Stimulated activated naive CD8-positive, alpha-beta T cell treated with anti-CD3 and anti-CD28 coated beads, Interleukin-15, amount 100 ng/mL, for 72 hours (primary cell): ENCODE measurements at regions not wholly inside any gene's neighbourhood (a gene's known extent, or its start where the extent isn't known, plus 50 kb on each side); places are given as distances from the start of the nearest gene placed in this dataset.

Experiments
- ATAC-seq: fragments of 150-1000 bp; cut with Tn5 transposase; 2 replicates; pipeline ENCODE4 v1.10.0; 2021; ENCODE audit warnings: mild to moderate bottlenecking, moderate library complexity
- DNase-seq, 2 donors: peaks; one replicate each; pipeline ENCODE4 v3.0.0; 2021 to 2022
- H3K27ac Mint-ChIP-seq, 2 donors: one replicate each; pipeline ENCODE4 v1.8.0; 2022; ENCODE audit warnings: mild to moderate bottlenecking in 2 of 2, mixed read lengths in 2 of 2, moderate library complexity in 2 of 2
- H3K27me3 Mint-ChIP-seq: one replicate; pipeline ENCODE4 v1.8.0; 2022; ENCODE audit warnings: mixed read lengths
- H3K4me1 Mint-ChIP-seq: one replicate; pipeline ENCODE4 v1.8.0; 2022; ENCODE audit warnings: mild to moderate bottlenecking, mixed read lengths
- H3K4me3 Mint-ChIP-seq, 2 donors: one replicate each; pipeline ENCODE4 v1.8.0; 2022; ENCODE audit warnings: mild to moderate bottlenecking in 2 of 2, mixed read lengths in 2 of 2, moderate library complexity in 1 of 2
- H3K9me3 Mint-ChIP-seq, 2 donors: one replicate each; pipeline ENCODE4 v1.8.0; 2022; ENCODE audit warnings: mixed read lengths in 2 of 2

DNA sequence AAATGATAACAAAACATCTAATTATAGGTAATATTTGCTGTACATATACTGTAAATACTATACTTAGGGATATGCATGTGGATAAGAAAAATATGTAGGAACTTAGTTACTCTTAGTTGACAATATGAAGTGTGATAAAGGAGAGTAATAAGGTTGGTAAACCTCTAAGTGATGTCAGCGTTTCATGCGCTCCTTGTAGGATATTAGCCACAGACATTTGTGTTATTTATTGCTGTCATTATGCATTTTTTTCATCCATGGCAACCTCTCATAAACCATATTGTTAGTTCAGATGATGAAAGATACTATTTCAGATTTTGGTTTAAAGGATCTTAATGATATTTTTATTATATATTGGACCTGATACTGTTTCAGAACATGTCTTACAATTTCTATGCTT is 298.1 kb upstream of the PITX2 start:
- no peak for ATAC-seq
- H3K27ac Mint-ChIP-seq = no peak overlapping the region
- DNase-seq = no peak
- peaks cover 5 to 8% of the 10 kb centered on the region in 2 donors for H3K9me3 Mint-ChIP-seq
- no peak overlapping the region for H3K4me3 Mint-ChIP-seq
- H3K4me1 Mint-ChIP-seq = no peaks in the 10 kb centered on the region
- no peaks in the 10 kb centered on the region for H3K27me3 Mint-ChIP-seq

DNA sequence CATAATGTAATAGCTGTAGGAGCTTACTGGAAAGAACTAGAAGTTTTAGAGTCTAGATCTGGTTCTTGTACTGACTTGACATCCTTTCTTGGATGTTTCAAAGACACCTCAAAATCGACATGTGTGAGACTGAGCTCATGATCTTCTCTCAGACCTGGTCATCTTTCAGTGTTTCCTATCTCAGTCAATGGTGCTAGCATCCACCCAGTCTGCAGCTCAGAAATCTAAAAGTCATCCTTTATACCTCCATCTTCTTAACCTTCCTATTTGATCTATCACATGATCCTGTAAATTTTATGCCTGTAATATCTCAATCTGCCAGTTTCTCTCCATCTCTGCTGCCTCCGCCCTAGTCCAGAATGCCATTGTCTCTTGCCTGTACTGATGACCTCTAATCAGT is 301.9 kb upstream of the PITX2 start:
- Mint-ChIP-seq H3K4me1 (no peaks in the 10 kb centered on the region), H3K27ac (no peak overlapping the region)

GRCh38 chr4:110926841-110927400 is 304.0 kb upstream of the PITX2 start:
- Mint-ChIP-seq H3K27ac (no peak overlapping the region), H3K4me1 (no peaks in the 10 kb centered on the region), H3K4me3 (no peak overlapping the region), H3K9me3 (peaks cover 0 to 8% of the 10 kb centered on the region in 2 donors), H3K27me3 (no peaks in the 10 kb centered on the region)
- no peak for ATAC-seq
- no peak for DNase-seq

More for the DNA sequence above, 301.9 kb upstream of the PITX2 start:
- DNase-seq = no peak
- H3K9me3 Mint-ChIP-seq = peaks cover 0 to 8% of the 10 kb centered on the region in 2 donors
- ATAC-seq = no peak
- no peak overlapping the region for H3K4me3 Mint-ChIP-seq
- no peaks in the 10 kb centered on the region for H3K27me3 Mint-ChIP-seq

GRCh38 chr4:110933341-110933740 is 310.5 kb upstream of the PITX2 start:
- DNase-seq = no peak
- ATAC-seq = no peak

GRCh38 chr4:110944501-110944900 is 321.6 kb upstream of the PITX2 start:
- H3K4me3 Mint-ChIP-seq = no peak overlapping the region
- ATAC-seq = no peak
- peaks cover 0 to 3% of the 10 kb centered on the region in 2 donors for H3K9me3 Mint-ChIP-seq
- H3K4me1 Mint-ChIP-seq = no peaks in the 10 kb centered on the region
- no peak overlapping the region for H3K27ac Mint-ChIP-seq
- H3K27me3 Mint-ChIP-seq = no peaks in the 10 kb centered on the region
- no peak for DNase-seq

More at GRCh38 chr4:110933341-110933740, 310.5 kb upstream of the PITX2 start:
- Mint-ChIP-seq H3K27ac (no peak overlapping the region), H3K27me3 (no peaks in the 10 kb centered on the region), H3K4me3 (no peak overlapping the region), H3K9me3 (peaks cover 0 to 7% of the 10 kb centered on the region in 2 donors), H3K4me1 (no peaks in the 10 kb centered on the region)

DNA sequence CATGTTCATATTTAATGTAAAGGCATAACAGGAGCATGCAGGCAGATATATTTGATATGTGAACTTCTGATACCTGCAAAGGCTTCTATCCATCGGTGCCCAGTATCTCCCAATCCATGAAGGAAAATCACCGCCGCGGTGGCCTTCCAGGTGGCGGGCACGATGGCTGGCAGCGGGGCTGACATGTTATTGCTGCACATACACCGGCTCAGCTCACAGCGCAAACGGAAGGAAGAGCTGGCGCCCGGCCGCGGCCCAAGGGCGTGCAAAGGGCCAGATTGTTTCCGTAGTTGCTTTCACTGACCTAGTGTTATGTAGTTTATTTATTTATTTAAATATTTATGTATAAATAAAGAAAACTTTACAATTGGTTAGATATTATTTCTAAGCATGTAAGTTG is 322.7 kb upstream of the PITX2 start:
- ATAC-seq (no peak), DNase-seq (no peak)
- Mint-ChIP-seq H3K27me3 (no peaks in the 10 kb centered on the region), H3K4me3 (no peak overlapping the region), H3K27ac (no peak overlapping the region), H3K9me3 (no peaks in the 10 kb centered on the region), H3K4me1 (no peaks in the 10 kb centered on the region)

DNA sequence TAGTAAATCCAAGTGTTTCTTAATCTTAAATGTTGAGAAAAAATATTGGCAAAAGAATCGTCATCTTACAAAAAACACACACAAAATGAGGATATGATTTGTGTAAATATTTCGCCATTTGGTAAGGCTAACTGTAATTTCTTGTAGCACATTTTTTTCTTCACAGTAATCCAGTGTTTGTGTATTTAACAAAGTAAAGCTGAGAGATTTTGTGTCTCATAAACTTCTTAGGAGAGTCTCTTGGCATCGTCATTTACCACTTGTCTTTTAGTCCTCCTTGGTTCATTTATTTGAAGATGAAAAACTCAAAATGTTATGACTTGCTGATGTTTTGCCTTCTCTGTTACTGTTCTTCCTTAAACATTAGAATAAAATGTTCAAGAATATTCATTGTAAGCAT is 326.7 kb upstream of the PITX2 start:
- no peaks in the 10 kb centered on the region for H3K4me1 Mint-ChIP-seq
- no peak for ATAC-seq
- no peak overlapping the region for H3K27ac Mint-ChIP-seq
- no peaks in the 10 kb centered on the region for H3K27me3 Mint-ChIP-seq
- DNase-seq = no peak
- no peak overlapping the region for H3K4me3 Mint-ChIP-seq
- no peaks in the 10 kb centered on the region for H3K9me3 Mint-ChIP-seq

DNA sequence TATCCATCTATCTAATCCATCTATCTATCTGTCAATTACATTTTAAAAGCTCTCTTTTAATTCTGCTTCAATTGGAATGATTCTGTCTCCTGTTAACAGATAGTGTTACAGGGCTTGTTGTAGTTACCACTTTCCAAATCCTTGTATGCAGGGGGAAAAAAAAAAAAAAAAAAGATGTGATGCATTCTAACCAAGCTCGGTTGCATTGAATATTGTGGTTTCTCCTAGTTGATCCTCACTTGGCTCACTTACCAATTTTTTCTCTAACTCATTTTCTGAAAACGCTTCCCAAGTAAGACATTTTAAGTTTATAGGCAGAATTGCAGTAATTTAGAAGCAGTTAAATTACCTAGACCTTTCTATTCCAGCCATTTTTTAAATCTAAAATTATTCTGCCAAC is 327.9 kb upstream of the PITX2 start:
- no peaks in the 10 kb centered on the region for H3K4me1 Mint-ChIP-seq
- no peak overlapping the region for H3K4me3 Mint-ChIP-seq
- DNase-seq (no peak), ATAC-seq (no peak)
- H3K27me3 Mint-ChIP-seq = no peaks in the 10 kb centered on the region
- no peak overlapping the region for H3K27ac Mint-ChIP-seq
- no peaks in the 10 kb centered on the region for H3K9me3 Mint-ChIP-seq

DNA sequence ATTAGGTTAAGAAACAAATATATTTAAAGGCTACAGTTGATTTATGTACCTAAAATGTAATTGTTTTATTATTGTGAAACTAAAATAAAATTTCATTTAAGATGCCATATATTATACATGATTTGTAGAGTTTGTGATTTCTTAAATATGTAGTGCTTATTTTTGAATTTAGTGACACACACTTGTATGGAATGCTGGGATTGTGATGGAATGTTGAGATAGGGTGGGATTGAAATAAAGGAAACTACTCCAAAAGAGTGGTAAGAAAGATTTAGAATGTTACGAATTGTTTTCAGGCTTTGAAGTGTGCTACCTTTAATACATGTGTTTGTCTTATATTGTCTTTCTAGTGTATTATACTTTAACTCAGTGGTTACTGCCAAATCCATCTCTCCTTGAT is 330.3 kb upstream of the PITX2 start:
- Mint-ChIP-seq H3K4me3 (no peak overlapping the region), H3K4me1 (no peaks in the 10 kb centered on the region), H3K9me3 (no peaks in the 10 kb centered on the region), H3K27ac (no peak overlapping the region), H3K27me3 (no peaks in the 10 kb centered on the region)
- no peak for DNase-seq
- ATAC-seq = no peak

GRCh38 chr4:110953898-110954297 is 331.0 kb upstream of the PITX2 start:
- H3K4me3 Mint-ChIP-seq = no peak overlapping the region
- ATAC-seq (no peak), DNase-seq (no peak)

GRCh38 chr4:110955748-110956147 is 332.9 kb upstream of the PITX2 start:
- H3K27me3 Mint-ChIP-seq = no peaks in the 10 kb centered on the region
- no peak overlapping the region for H3K4me3 Mint-ChIP-seq
- no peaks in the 10 kb centered on the region for H3K4me1 Mint-ChIP-seq
- no peak overlapping the region for H3K27ac Mint-ChIP-seq
- no peak for ATAC-seq
- DNase-seq = no peak
- H3K9me3 Mint-ChIP-seq = no peaks in the 10 kb centered on the region

More at GRCh38 chr4:110953898-110954297, 331.0 kb upstream of the PITX2 start:
- no peaks in the 10 kb centered on the region for H3K9me3 Mint-ChIP-seq
- H3K27me3 Mint-ChIP-seq = no peaks in the 10 kb centered on the region
- H3K27ac Mint-ChIP-seq = no peak overlapping the region
- H3K4me1 Mint-ChIP-seq = no peaks in the 10 kb centered on the region

GRCh38 chr4:110959041-110959643 is 336.3 kb upstream of the PITX2 start:
- H3K9me3 Mint-ChIP-seq = no peaks in the 10 kb centered on the region
- ATAC-seq = no peak
- no peak for DNase-seq
- H3K27ac Mint-ChIP-seq = no peak overlapping the region
- no peak overlapping the region for H3K4me3 Mint-ChIP-seq
- H3K27me3 Mint-ChIP-seq = no peaks in the 10 kb centered on the region
- no peaks in the 10 kb centered on the region for H3K4me1 Mint-ChIP-seq

DNA sequence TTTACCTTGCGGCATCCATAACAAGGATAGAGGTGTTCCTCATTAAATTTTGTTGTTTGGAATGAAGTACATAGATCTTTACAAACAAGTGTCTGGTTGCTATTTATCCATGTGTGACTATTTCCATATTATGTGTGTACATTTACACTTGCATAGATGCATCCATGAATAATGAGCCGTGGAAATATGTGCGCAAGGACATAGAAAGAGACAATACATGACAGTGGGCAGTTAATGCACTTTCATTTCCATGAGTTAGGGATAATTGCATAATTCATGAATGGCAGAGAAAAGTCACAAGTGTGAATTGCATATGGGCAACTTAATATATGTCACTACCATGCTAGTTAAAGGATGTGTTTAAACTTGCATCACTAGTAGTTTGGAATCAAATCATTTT is 338.2 kb upstream of the PITX2 start:
- H3K4me3 Mint-ChIP-seq = no peak overlapping the region
- H3K27me3 Mint-ChIP-seq = no peaks in the 10 kb centered on the region
- ATAC-seq (no peak), DNase-seq (no peak)
- H3K27ac Mint-ChIP-seq = no peak overlapping the region
- no peaks in the 10 kb centered on the region for H3K9me3 Mint-ChIP-seq
- no peaks in the 10 kb centered on the region for H3K4me1 Mint-ChIP-seq

GRCh38 chr4:110962616-110963015 is 339.7 kb upstream of the PITX2 start:
- Mint-ChIP-seq H3K27ac (no peak overlapping the region), H3K4me1 (no peaks in the 10 kb centered on the region), H3K4me3 (no peak overlapping the region), H3K27me3 (no peaks in the 10 kb centered on the region), H3K9me3 (no peaks in the 10 kb centered on the region)
- no peak for DNase-seq
- no peak for ATAC-seq

DNA sequence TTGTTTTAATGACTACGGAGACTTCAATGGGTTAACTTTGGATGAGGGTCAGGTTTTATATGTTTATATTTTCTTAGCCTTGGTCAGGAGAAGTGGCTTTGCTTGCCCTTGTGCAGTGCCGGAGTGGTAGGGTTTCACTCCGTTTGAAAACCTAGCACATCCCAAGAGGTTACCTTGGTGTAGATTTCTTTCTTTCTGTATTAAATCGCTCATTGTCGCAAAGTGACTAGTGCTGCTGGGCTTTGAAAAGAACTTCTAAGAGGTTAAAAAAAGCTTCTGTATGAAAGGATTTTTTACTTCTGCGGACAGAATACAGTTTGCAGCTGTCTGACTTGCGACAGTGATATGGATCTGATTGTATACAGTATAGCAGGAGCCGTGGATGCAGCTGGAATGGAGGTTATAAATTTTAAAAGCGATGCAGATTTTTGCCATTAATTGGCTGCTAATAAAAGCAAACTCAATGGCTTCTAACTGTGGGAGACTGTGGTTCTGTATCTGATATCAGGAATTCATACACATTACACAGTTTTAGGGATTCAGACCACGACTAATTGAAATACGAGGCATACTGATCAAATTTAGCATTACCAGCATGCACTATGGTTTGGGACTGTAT is 340.9 kb upstream of the PITX2 start:
- DNase-seq (no peak), ATAC-seq (no peak)
- peaks cover 0 to 4% of the 10 kb centered on the region in 2 donors for H3K9me3 Mint-ChIP-seq
- H3K4me1 Mint-ChIP-seq = no peaks in the 10 kb centered on the region
- no peak overlapping the region for H3K27ac Mint-ChIP-seq
- no peaks in the 10 kb centered on the region for H3K27me3 Mint-ChIP-seq
- no peak overlapping the region for H3K4me3 Mint-ChIP-seq

DNA sequence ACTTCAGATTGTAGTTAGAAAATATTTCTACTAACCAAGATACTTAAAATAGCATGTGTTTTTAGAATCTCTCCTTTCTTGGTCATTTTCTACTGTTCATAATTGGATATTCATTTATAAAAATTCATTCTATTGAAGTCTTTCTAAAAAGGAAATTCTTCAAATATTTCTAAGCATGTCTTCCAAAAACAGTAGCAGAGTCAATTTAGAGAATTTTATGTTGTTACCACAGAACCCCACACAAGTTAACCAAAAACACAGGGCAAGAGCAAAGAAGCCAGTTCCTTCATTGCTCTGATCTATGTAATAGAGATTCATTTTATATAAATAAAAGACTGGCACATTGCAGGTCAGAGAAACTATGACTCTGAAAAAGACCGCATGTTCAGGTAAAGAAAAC is 345.1 kb upstream of the PITX2 start:
- Mint-ChIP-seq H3K9me3 (peaks cover 0 to 4% of the 10 kb centered on the region in 2 donors), H3K4me3 (no peak overlapping the region), H3K4me1 (no peaks in the 10 kb centered on the region), H3K27me3 (no peaks in the 10 kb centered on the region), H3K27ac (no peak overlapping the region)
- ATAC-seq (no peak), DNase-seq (no peak)

GRCh38 chr4:110970642-110971041 is 347.8 kb upstream of the PITX2 start:
- no peak for DNase-seq
- Mint-ChIP-seq H3K27me3 (no peaks in the 10 kb centered on the region), H3K9me3 (peaks cover 0 to 4% of the 10 kb centered on the region in 2 donors), H3K4me3 (no peak overlapping the region), H3K27ac (no peak overlapping the region), H3K4me1 (no peaks in the 10 kb centered on the region)
- no peak for ATAC-seq
